ENCODE measurements at regions not wholly inside any gene's neighbourhood (a gene's known extent, or its start where the extent isn't known, plus 50 kb on each side); places are given as distances from the start of the nearest gene placed in this dataset.

- TF ChIP-seq CTCF (IDR thresholded peaks at IDR 0.05; ENCODE audit: poor library complexity, severe bottlenecking) (no peak), RAD21 (conservative IDR thresholded peaks at IDR 0.05) (no peak), EP300 (conservative IDR thresholded peaks at IDR 0.05; ENCODE audit: poor library complexity, severe bottlenecking) (no peak), POLR2AphosphoS5 (IDR thresholded peaks at IDR 0.05) (no peak), EZH2 (IDR thresholded peaks at IDR 0.05; ENCODE audit: borderline replicate concordance, insufficient read depth, low read length, poor library complexity, severe bottlenecking) (no peak), REST (IDR thresholded peaks at IDR 0.05; ENCODE audit: borderline replicate concordance) (no peak), MXI1 (conservative IDR thresholded peaks at IDR 0.05; ENCODE audit: poor library complexity, severe bottlenecking) (no peak), SMC3 (conservative IDR thresholded peaks at IDR 0.05; ENCODE audit: poor library complexity) (no peak), TAF1 (IDR thresholded peaks at IDR 0.05; ENCODE audit: low read depth) (no peak)
Measured at GRCh38 chr7:9719303-9719702, 1254.4 kb upstream of the PHF14 start.

Measured in neural cell (in vitro differentiated cells).